Embryonic facial prominence (tissue), 1 donor: ENCODE measurements at regions not wholly inside any gene's neighbourhood (a gene's known extent, or its start where the extent isn't known, plus 50 kb on each side); places are given as distances from the start of the nearest gene placed in this dataset.
"Not testable (repeated sequence)": the region's sequence is repeated elsewhere in the genome, so short reads cannot be mapped to it uniquely, and the experiment has no call there.

Experiments
- DNase-seq: peaks from one replicate; pipeline ENCODE4 v3.0.0-alpha.2; 2016; ENCODE audit errors: extremely low spot score

DNA sequence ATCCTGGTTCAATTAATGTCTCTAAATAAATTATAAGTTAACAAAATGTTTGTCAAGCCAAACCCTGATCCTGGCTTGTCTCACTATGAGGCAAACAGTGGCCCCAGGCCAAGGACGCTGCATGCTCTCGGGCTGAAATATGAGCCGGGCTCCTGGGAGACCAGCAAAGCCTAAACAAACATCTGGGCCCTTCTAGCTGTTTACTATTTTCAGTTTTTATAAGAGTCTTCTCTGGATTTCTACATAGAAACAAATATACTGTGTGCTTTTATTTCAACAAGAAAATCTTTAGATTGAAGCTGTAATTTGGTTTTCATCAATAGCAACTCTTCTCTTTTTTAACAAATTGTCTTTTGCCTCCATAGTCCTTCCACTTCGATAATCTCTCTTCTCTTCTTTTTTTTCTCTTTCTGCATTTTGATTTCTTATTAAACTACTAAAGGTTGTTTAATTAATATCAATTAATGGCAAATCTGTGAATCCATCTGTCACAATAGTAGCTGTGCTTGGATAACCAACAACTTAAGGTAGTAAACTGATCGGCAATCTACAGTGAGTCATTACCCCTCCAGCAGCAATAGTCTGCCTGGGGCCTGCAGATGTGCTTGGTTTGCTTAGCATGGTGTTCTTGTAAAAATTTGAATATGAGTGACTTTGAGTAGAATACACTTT, 83.3 kb upstream of the DNAJC1 start:
- DNase-seq = peak; percentile 50

DNA sequence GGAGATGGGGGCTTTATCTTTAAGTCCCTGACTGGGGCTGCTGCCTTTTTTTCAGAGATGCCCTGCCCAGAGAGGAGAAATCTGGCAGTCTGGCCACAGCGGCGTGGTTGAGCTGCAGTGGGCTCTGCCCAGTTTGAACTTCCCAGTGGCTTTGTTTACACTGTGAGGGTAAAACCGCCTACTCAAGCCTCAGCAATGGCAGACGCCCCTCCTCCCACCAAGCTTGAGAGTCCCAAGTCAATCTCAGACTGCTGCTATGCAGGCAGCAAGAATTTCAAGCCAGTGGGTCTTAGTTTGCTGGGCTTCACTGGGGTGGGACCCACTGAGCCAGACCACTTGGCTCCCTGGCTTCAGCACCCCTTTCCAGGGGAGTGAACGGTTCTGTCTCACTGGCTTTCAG, 76.4 kb upstream of the DNAJC1 start:
- not testable (repeated sequence) for DNase-seq

DNA sequence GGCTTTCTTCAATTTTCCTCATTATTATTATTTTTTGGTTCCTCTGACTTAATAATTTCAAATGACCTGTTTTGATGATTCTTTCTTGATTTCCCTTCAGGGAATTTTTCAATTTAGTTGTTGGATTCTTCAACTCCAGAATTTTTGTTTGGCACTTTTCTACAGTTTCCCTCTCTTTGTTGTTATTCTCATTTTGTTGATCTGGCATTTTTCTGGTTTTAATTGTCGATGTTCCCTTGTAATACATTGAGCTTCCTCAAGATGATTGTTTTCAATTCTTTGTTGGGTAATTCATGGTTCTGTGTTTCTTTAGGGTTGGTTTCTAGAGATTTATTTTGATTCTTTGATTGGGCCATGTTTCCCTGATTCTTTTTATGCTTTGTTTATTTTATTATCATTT, 67.8 kb upstream of the DNAJC1 start:
- no peak for DNase-seq

DNA sequence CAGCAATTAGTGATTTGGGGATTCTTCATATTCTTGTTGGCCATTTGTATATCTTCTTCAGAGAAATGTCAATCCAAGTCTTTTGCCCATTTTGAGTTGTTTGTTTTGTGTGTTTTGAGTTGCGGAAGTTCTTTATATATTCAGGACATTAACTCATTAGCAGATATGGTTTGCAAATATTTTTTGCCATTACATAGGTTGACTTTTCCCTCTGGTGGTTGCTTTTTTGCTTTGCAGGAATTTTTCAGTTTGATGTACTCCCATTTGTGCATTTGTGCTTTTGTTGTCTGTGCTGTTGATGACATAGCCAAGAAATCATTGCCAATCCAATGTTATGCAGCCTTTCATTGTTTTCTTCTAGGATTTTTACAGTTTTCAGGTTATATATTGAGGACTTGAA, 63.6 kb upstream of the DNAJC1 start:
- DNase-seq = no peak

DNA sequence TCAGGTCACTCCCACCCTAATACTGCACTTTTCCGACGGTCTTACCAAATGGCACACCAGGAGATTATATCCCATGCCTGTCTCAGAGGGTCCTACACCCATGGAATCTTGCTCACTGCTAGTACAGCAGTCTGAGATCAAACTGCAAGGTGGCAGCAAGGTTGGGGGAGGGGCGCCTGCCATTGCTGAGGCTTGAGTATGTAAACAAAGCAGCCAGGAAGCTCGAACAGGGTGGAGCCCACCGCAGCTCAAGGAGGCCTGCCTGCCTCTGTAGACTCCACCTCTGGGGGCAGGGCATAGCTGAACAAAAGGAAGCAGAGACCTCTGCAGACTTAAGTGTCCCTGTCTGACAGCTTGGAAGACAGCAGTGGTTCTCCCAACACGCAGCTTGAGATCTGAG, 57.5 kb upstream of the DNAJC1 start:
- not testable (repeated sequence) for DNase-seq

DNA sequence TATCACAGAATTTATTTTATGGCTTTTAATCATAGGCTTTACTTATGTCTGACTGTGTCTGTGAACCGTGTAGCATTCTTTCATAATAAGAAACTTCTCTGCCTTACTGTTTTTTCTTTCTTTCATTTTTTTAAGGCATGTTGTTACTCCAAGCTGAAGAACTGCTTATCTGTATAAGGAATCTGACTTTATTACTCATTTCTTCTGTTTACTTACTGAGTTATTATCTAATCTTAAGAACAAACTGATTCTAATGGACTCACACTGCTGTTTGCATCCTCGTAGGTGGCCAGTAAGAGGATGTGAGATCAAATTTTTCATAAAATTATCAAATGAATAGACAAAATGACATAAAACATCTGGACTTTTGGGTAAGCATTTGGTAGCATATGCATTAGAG, 54.7 kb upstream of the DNAJC1 start:
- no peak for DNase-seq

DNA sequence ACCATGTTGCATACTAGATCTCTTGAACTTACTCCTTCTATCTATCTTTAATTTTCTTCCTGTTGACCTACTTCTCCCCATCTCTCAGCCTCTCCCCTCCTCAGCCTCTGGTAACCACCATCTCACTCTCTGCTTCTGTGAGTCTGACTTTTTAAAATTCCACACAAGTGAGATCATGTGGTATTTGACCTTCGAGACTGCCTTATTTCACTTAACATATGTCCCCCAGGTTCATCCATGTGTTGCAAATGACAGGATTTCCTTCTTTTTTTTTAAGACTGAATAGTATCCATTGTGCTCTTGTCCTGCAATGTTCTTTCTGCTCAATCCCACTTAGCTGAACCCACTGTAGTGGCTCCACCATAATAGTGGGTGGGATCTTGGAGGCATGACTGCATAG, 51.4 kb upstream of the DNAJC1 start:
- no peak for DNase-seq
